Body of pancreas (tissue), 4 donors: ENCODE measurements at regions not wholly inside any gene's neighbourhood (a gene's known extent, or its start where the extent isn't known, plus 50 kb on each side); places are given as distances from the start of the nearest gene placed in this dataset.

Experiments used
- ATAC-seq: fragments of 150-250 bp; one replicate; pipeline ENCODE4 v1.9.1; 2016
- DNase-seq, 4 donors: peaks; one replicate each; pipeline ENCODE4 v3.0.0-alpha.2; 2019
- H3K27ac ChIP-seq, 4 donors: fragments of 200-600 bp; sonication (generic); 1 replicate in 3 of 4; 2 replicates in 1 of 4; pipeline versions ENCODE4 v1.5.1 to v1.6.1; 2016 to 2019; ENCODE audit warnings: mild to moderate bottlenecking in 1 of 4, mixed read lengths in 1 of 4, moderate library complexity in 1 of 4
- H3K27me3 ChIP-seq, 2 donors: fragments of 200-600 bp; sonication (generic); one replicate each; pipeline ENCODE4 v1.6.0; 2016; ENCODE audit warnings: mild to moderate bottlenecking in 1 of 2
- H3K36me3 ChIP-seq, 2 donors: fragments of 200-600 bp; sonication (generic); replicated peaks in 1 of 2; 2 replicates each; pipeline ENCODE4 v1.5.1; 2016; ENCODE audit warnings: low read depth in 2 of 2; ENCODE audit not compliant: insufficient read depth in 1 of 2
- H3K4me1 ChIP-seq: fragments of 200-600 bp; sonication (generic); one replicate; pipeline ENCODE4 v1.6.0; 2016
- H3K4me3 ChIP-seq, 2 donors: fragments of 200-600 bp; sonication (generic); 1 replicate in 1 of 2; 2 replicates in 1 of 2; pipeline ENCODE4 v1.5.1; 2016 to 2019
- H3K9me3 ChIP-seq, 3 donors: fragments of 200-600 bp; sonication (generic); 1 replicate in 2 of 3; 2 replicates in 1 of 3; pipeline ENCODE4 v1.5.1; 2016
- POLR2A ChIP-seq, 3 donors: fragments of 450-650 bp; IDR thresholded peaks; one replicate each; pipeline ENCODE4 v1.6.1; 2016; ENCODE audit warnings: antibody characterized with exemption in 3 of 3, mild to moderate bottlenecking in 2 of 3
- WGBS, 2 donors: methylation state at CpG; one replicate each; pipeline ENCODE4 v1.1.5; 2017; 5-methylcytosine and 5-hydroxymethylcytosine counted together
- intact Hi-C: fragments of 100-400 bp; cut with DNase I; formaldehyde crosslinking; loops from one replicate; pipeline ENCODE4 v1.15.1; 2023
- TF ChIP-seq, protein P1 (sequence below), 7 experiments: fragments of 450-650 bp in 4 of 7; fragments of 200-600 bp in 3 of 7; sonication (generic) in 3 of 7; IDR thresholded peaks; one replicate each; pipeline ENCODE4 v1.5.1; 2016 to 2019; ENCODE audit warnings: antibody characterized with exemption in 7 of 7

GRCh38 chr4:152209772-152210493, 326.0 kb downstream of the FBXW7 start:
- no peak overlapping the region for H3K4me3 ChIP-seq
- TF ChIP-seq, protein P1, sequence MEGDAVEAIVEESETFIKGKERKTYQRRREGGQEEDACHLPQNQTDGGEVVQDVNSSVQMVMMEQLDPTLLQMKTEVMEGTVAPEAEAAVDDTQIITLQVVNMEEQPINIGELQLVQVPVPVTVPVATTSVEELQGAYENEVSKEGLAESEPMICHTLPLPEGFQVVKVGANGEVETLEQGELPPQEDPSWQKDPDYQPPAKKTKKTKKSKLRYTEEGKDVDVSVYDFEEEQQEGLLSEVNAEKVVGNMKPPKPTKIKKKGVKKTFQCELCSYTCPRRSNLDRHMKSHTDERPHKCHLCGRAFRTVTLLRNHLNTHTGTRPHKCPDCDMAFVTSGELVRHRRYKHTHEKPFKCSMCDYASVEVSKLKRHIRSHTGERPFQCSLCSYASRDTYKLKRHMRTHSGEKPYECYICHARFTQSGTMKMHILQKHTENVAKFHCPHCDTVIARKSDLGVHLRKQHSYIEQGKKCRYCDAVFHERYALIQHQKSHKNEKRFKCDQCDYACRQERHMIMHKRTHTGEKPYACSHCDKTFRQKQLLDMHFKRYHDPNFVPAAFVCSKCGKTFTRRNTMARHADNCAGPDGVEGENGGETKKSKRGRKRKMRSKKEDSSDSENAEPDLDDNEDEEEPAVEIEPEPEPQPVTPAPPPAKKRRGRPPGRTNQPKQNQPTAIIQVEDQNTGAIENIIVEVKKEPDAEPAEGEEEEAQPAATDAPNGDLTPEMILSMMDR (IDR thresholded peaks at IDR 0.05): no peak
- no peak for TF ChIP-seq POLR2A (IDR thresholded peaks at IDR 0.05)
- no peaks in the 10 kb centered on the region for H3K36me3 ChIP-seq
- ATAC-seq (no peak), DNase-seq (no peak)
- H3K27me3 ChIP-seq: no peaks in the 10 kb centered on the region
- WGBS, 2 donors: 36 to 44% methylated on average over 4 of the region's 4 CpGs
- peaks cover 0 to 2% (median 0%) of the 10 kb centered on the region in 3 donors for H3K9me3 ChIP-seq
- intact Hi-C loops: no loop called here
- no peaks in the 10 kb centered on the region for H3K4me1 ChIP-seq
- no peak overlapping the region for H3K27ac ChIP-seq

DNA sequence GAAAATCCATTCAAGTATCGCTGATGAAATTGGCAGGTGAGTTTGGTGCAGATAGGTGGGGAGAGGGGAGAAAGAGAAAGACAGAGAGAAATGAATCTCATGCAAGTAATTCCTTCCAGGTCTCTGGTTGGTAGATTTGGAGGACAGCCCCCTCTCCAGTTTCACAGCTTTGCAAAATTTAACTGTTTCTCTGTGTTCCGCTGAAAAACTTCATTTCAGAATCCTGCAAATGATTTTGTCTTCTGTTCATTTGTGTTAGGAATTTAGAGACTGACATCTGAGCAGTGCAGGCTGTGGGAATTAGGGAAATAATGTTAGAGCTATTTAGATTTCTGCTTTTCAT, 328.5 kb downstream of the FBXW7 start:
- DNase-seq (no peak), ATAC-seq (no peak)
- no peak overlapping the region for H3K4me3 ChIP-seq
- intact Hi-C loops: no loop called here
- TF ChIP-seq, protein P1 (IDR thresholded peaks at IDR 0.05): no peak
- TF ChIP-seq POLR2A (IDR thresholded peaks at IDR 0.05): no peak
- no peaks in the 10 kb centered on the region for H3K36me3 ChIP-seq
- 46 to 56% methylated on average over 2 of the region's 2 CpGs for WGBS, 2 donors
- H3K27me3 ChIP-seq: no peaks in the 10 kb centered on the region
- no peaks in the 10 kb centered on the region for H3K9me3 ChIP-seq
- no peaks in the 10 kb centered on the region for H3K4me1 ChIP-seq
- H3K27ac ChIP-seq: no peak overlapping the region

- DNase-seq: no peak
- WGBS, 2 donors: 47 to 74% methylated on average over 8 of the region's 8 CpGs
- no peak for TF ChIP-seq POLR2A (IDR thresholded peaks at IDR 0.05)
- TF ChIP-seq, protein P1 (IDR thresholded peaks at IDR 0.05): no peak
- H3K4me1 ChIP-seq: no peaks in the 10 kb centered on the region
- H3K36me3 ChIP-seq: no peaks in the 10 kb centered on the region
- H3K27me3 ChIP-seq: no peaks in the 10 kb centered on the region
- intact Hi-C loops: no loop called here
- H3K27ac ChIP-seq: no peak overlapping the region
- H3K4me3 ChIP-seq: no peak overlapping the region
- ATAC-seq: no peak
- H3K9me3 ChIP-seq: no peaks in the 10 kb centered on the region
Observed at GRCh38 chr4:152206646-152207377, 329.1 kb downstream of the FBXW7 start.

GRCh38 chr4:152206185-152206584, 329.7 kb downstream of the FBXW7 start:
- Histone ChIP-seq H3K27ac (no peak overlapping the region), H3K27me3 (no peaks in the 10 kb centered on the region), H3K4me3 (no peak overlapping the region), H3K36me3 (no peaks in the 10 kb centered on the region), H3K9me3 (no peaks in the 10 kb centered on the region), H3K4me1 (no peaks in the 10 kb centered on the region)
- DNase-seq (no peak), ATAC-seq (no peak)
- 47 to 61% methylated on average over 5 of the region's 5 CpGs for WGBS, 2 donors
- TF ChIP-seq POLR2A (IDR thresholded peaks at IDR 0.05): no peak
- TF ChIP-seq, protein P1 (IDR thresholded peaks at IDR 0.05): no peak
- intact Hi-C loops: no loop called here
